SK-N-SH (cell line): ENCODE measurements at regions not wholly inside any gene's neighbourhood (a gene's known extent, or its start where the extent isn't known, plus 50 kb on each side); places are given as distances from the start of the nearest gene placed in this dataset.
A peak's percentile ranks its signal among the peaks of the same experiment; 100 is the strongest.

Experiments
- CTCF ChIA-PET: fragments of 300-600, 350-600 bp; formaldehyde crosslinking; extraction: SDS; loops from one replicate; lab custom pipeline; 2021; lab: Yijun Ruan, JAX
- POLR2A ChIA-PET: fragments of 350-600 bp; sonication (Branson Sonifier 250); formaldehyde crosslinking; extraction: SDS; loops from one replicate; lab custom pipeline; 2020; ENCODE audit warnings: antibody characterized with exemption, inconsistent platforms; lab: Yijun Ruan, JAX
- DNase-seq: peaks from one replicate; pipeline ENCODE4 v3.0.0; 2012
- H2AFZ ChIP-seq: fragments of 200-600 bp; sonication (generic); 2 replicates; pipeline ENCODE4 v1.8.1; 2016; ENCODE audit warnings: antibody characterized with exemption, mild to moderate bottlenecking, low read depth
- H3F3A ChIP-seq: fragments of 200-600 bp; sonication (generic); replicated peaks from 2 replicates; pipeline ENCODE3; 2016; ENCODE audit warnings: antibody characterized with exemption, mild to moderate bottlenecking; ENCODE audit not compliant: insufficient read depth
- H3K27ac ChIP-seq, 2 experiments: fragments of 200-500 bp in 1 of 2; fragments of 200-600 bp in 1 of 2; sonication (Bioruptor generic) in 1 of 2; sonication (generic), shearing (Covaris generic) in 1 of 2; 2 replicates each; pipeline versions ENCODE4 v1.5.1 to v1.6.1; 2014 to 2016; ENCODE audit warnings: low read depth in 2 of 2, inconsistent platforms in 1 of 2, low read length in 1 of 2, mild to moderate bottlenecking in 1 of 2, mixed read lengths in 1 of 2
- H3K27me3 ChIP-seq: fragments of 200-600 bp; sonication (generic), shearing (Covaris generic); 2 replicates; pipeline ENCODE4 v1.6.1; 2016; ENCODE audit warnings: mixed run types; ENCODE audit not compliant: insufficient read depth
- H3K36me3 ChIP-seq, 2 experiments: fragments of 200-500 bp in 1 of 2; fragments of 200-600 bp in 1 of 2; sonication (Bioruptor generic) in 1 of 2; sonication (generic) in 1 of 2; replicated peaks in 1 of 2; 2 replicates each; pipeline versions ENCODE3 to v1.5.1; 2014 to 2016; ENCODE audit warnings: low read length in 1 of 2, mild to moderate bottlenecking in 1 of 2; ENCODE audit not compliant: insufficient read depth in 2 of 2, control insufficient read depth in 1 of 2
- H3K4me1 ChIP-seq, 2 experiments: fragments of 200-500 bp in 1 of 2; fragments of 200-600 bp in 1 of 2; sonication (Bioruptor generic) in 1 of 2; sonication (generic), shearing (Covaris generic) in 1 of 2; 2 replicates each; pipeline versions ENCODE4 v1.5.1 to v1.6.1; 2014 to 2016; ENCODE audit warnings: low read depth in 1 of 2, low read length in 1 of 2, mixed run types in 1 of 2; ENCODE audit not compliant: insufficient read depth in 2 of 2, control insufficient read depth in 1 of 2
- H3K4me2 ChIP-seq: fragments of 200-600 bp; sonication (generic), shearing (Covaris generic); 2 replicates; pipeline ENCODE4 v1.6.1; 2017; ENCODE audit warnings: mixed run types
- H3K4me3 ChIP-seq, 2 experiments: fragments of 200-500 bp in 1 of 2; fragments of 200-600 bp in 1 of 2; sonication (Bioruptor generic) in 1 of 2; sonication (generic), shearing (Covaris generic) in 1 of 2; 2 replicates each; pipeline versions ENCODE4 v1.5.1 to v1.8.1; 2014 to 2016; ENCODE audit warnings: low read depth in 2 of 2, inconsistent platforms in 1 of 2, low read length in 1 of 2, mild to moderate bottlenecking in 1 of 2, mixed read lengths in 1 of 2, moderate library complexity in 1 of 2
- H3K79me2 ChIP-seq: fragments of 200-600 bp; sonication (generic); 2 replicates; pipeline ENCODE4 v1.8.1; 2017; ENCODE audit warnings: mild to moderate bottlenecking; ENCODE audit not compliant: insufficient read depth
- H3K9ac ChIP-seq: fragments of 200-600 bp; sonication (generic); 2 replicates; pipeline ENCODE4 v1.6.1; 2017; ENCODE audit warnings: mixed run types
- H3K9me2 ChIP-seq: fragments of 200-600 bp; sonication (generic); 2 replicates; pipeline ENCODE4 v1.6.1; 2017; ENCODE audit warnings: mixed run types
- H3K9me3 ChIP-seq: fragments of 200-600 bp; sonication (generic); 2 replicates; pipeline ENCODE4 v1.6.1; 2017; ENCODE audit warnings: mixed run types, mild to moderate bottlenecking, moderate library complexity
- H4K20me1 ChIP-seq: fragments of 200-600 bp; sonication (generic); 2 replicates; pipeline ENCODE4 v1.6.1; 2017; ENCODE audit warnings: mild to moderate bottlenecking, mixed run types; ENCODE audit not compliant: insufficient read depth
- CHD2 ChIP-seq: fragments of 150-350 bp; IDR thresholded peaks from 2 replicates; pipeline ENCODE4 v1.6.1; 2018; ENCODE audit warnings: low read length; ENCODE audit not compliant: partially characterized antibody
- CTCF ChIP-seq: fragments of 200-600 bp; sonication (generic); IDR thresholded peaks from 2 replicates; pipeline ENCODE4 v1.6.1; 2017; ENCODE audit warnings: antibody characterized with exemption, mild to moderate bottlenecking, moderate library complexity
- ELF1 ChIP-seq: IDR thresholded peaks from 2 replicates; pipeline ENCODE4 v1.4.0; 2012
- EP300 ChIP-seq, 2 experiments: IDR thresholded peaks; 2 replicates each; pipeline versions ENCODE4 v1.4.0 to v1.6.1; 2012; ENCODE audit warnings: borderline replicate concordance in 1 of 2, low read depth in 1 of 2, low read length in 1 of 2
- EZH2phosphoT487 ChIP-seq: fragments of 200-600 bp; sonication (generic); IDR thresholded peaks from 2 replicates; pipeline ENCODE4 v1.6.1; 2017; ENCODE audit warnings: low read depth, mixed run types, mild to moderate bottlenecking, antibody characterized with exemption, moderate library complexity, borderline replicate concordance
- FOSL2 ChIP-seq: IDR thresholded peaks from 2 replicates; pipeline ENCODE4 v1.4.0; 2012; ENCODE audit warnings: low read depth, mild to moderate bottlenecking, moderate library complexity, borderline replicate concordance
- FOXJ3 ChIP-seq: sonication (generic); formaldehyde crosslinking; IDR thresholded peaks from 2 replicates; pipeline ENCODE4 v1.5.1; 2020; ENCODE audit warnings: mild to moderate bottlenecking, missing genetic modification reagents
- FOXM1 ChIP-seq: IDR thresholded peaks from 2 replicates; pipeline ENCODE4 v1.4.0; 2012; ENCODE audit warnings: low read depth, mild to moderate bottlenecking
- GABPA ChIP-seq: IDR thresholded peaks from 2 replicates; pipeline ENCODE4 v1.4.0; 2012; ENCODE audit warnings: low read depth, mild to moderate bottlenecking
- IRF3 ChIP-seq: fragments of 150-350 bp; IDR thresholded peaks from 2 replicates; pipeline ENCODE4 v1.6.1; 2016; ENCODE audit warnings: mild to moderate bottlenecking, low read depth, low read length
- JUND ChIP-seq: IDR thresholded peaks from 2 replicates; pipeline ENCODE4 v1.4.0; 2012
- MXI1 ChIP-seq: IDR thresholded peaks from 2 replicates; pipeline ENCODE4 v1.6.1; 2012; ENCODE audit warnings: mild to moderate bottlenecking, low read depth, low read length, improper control_type of control experiment
- NFIC ChIP-seq: IDR thresholded peaks from 2 replicates; pipeline ENCODE4 v1.4.0; 2012; ENCODE audit warnings: borderline replicate concordance
- NRF1 ChIP-seq: IDR thresholded peaks from 2 replicates; pipeline ENCODE4 v1.6.1; 2012; ENCODE audit warnings: low read depth, mild to moderate bottlenecking, low read length
- PBX3 ChIP-seq: IDR thresholded peaks from 2 replicates; pipeline ENCODE4; 2012
- POLR2AphosphoS5 ChIP-seq: IDR thresholded peaks from 2 replicates; pipeline ENCODE4 v1.6.1; 2012; ENCODE audit warnings: low read depth, low read length
- RAD21 ChIP-seq: IDR thresholded peaks from 2 replicates; pipeline ENCODE4 v1.6.1; 2012; ENCODE audit warnings: mild to moderate bottlenecking, low read length
- RCOR1 ChIP-seq: fragments of 150-350 bp; IDR thresholded peaks from 2 replicates; pipeline ENCODE4 v1.6.1; 2017; ENCODE audit warnings: antibody characterized with exemption, low read length
- RFX5 ChIP-seq: IDR thresholded peaks from 2 replicates; pipeline ENCODE4 v1.6.1; 2012; ENCODE audit warnings: mild to moderate bottlenecking, improper control_type of control experiment, low read length
- RXRA ChIP-seq: IDR thresholded peaks from 2 replicates; pipeline ENCODE4 v1.4.0; 2012; ENCODE audit warnings: low read depth, mild to moderate bottlenecking, borderline replicate concordance
- SMC3 ChIP-seq: IDR thresholded peaks from 2 replicates; pipeline ENCODE4 v1.6.1; 2012; ENCODE audit warnings: low read depth, low read length, improper control_type of control experiment
- TAF1 ChIP-seq: IDR thresholded peaks from 2 replicates; pipeline ENCODE4 v1.6.1; 2012; ENCODE audit warnings: low read depth, mild to moderate bottlenecking, low read length, moderate library complexity, borderline replicate concordance
- TCF12 ChIP-seq: IDR thresholded peaks from 2 replicates; pipeline ENCODE4 v1.4.0; 2012
- TEAD4 ChIP-seq: IDR thresholded peaks from 2 replicates; pipeline ENCODE4 v1.4.0; 2012; ENCODE audit warnings: mild to moderate bottlenecking, borderline replicate concordance; ENCODE audit not compliant: insufficient read depth
- WGBS: methylation state at CpG from one replicate; pipeline ENCODE4 v1.1.6; 2017; ENCODE audit warnings: low lambda C conversion rate; 5-methylcytosine and 5-hydroxymethylcytosine counted together
- TF ChIP-seq, protein P1 (sequence below): IDR thresholded peaks from 2 replicates; pipeline ENCODE4 v1.4.0; 2012; ENCODE audit warnings: low read depth
- TF ChIP-seq, protein P2 (sequence below): IDR thresholded peaks from 2 replicates; pipeline ENCODE4 v1.4.0; 2012; ENCODE audit warnings: low read depth, borderline replicate concordance

GRCh38 chr5:108615216-108615615 lies 132.5 kb upstream of the FER start:
- Histone ChIP-seq H3K9me3 (no peaks in the 10 kb centered on the region), H4K20me1 (no peaks in the 10 kb centered on the region), H3K4me2 (no peak overlapping the region), H2AFZ (no peak overlapping the region), H3K79me2 (no peaks in the 10 kb centered on the region), H3K4me3 (no peak overlapping the region), H3K36me3 (no peaks in the 10 kb centered on the region), H3K27ac (no peak overlapping the region), H3K4me1 (no peaks in the 10 kb centered on the region; a peak in 1 of 4 replicates), H3F3A (no peaks in the 10 kb centered on the region), H3K9me2 (no peaks in the 10 kb centered on the region), H3K9ac (no peak overlapping the region), H3K27me3 (no peaks in the 10 kb centered on the region)
- ChIA-PET CTCF (interaction anchor here (1.7 kb wide), 1 partner anchor 27 kb away, joined by 7 read pairs; no protein-coding TSS in a partner anchor), POLR2A (no interaction called here)
- no peak for TF ChIP-seq RCOR1
- TF ChIP-seq NRF1, result no peak
- no peak for TF ChIP-seq CTCF
- TF ChIP-seq NFIC, result peak; percentile 36; the same call in 1 of the 2 replicates
- 29% methylated on average over 2 of the region's 2 CpGs for WGBS
- DNase-seq, result no peak

GRCh38 chr5:108607421-108607820 lies 140.3 kb upstream of the FER start:
- CTCF ChIA-PET, result interaction anchor here (0.9 kb wide), 1 partner anchor 35 kb away, joined by 3 read pairs; no protein-coding TSS in a partner anchor
- 8% methylated on average over 1 of the region's 1 CpG for WGBS
- TF ChIP-seq SMC3, result no peak
- TF ChIP-seq EZH2phosphoT487, result no peak
- no peak for TF ChIP-seq JUND
- TF ChIP-seq, protein P1, sequence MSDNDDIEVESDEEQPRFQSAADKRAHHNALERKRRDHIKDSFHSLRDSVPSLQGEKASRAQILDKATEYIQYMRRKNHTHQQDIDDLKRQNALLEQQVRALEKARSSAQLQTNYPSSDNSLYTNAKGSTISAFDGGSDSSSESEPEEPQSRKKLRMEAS, result no peak
- TF ChIP-seq IRF3, result no peak
- TF ChIP-seq FOXM1, result no peak
- no peak for TF ChIP-seq TAF1
- peak in 1 of 2 experiments; percentile 56; a peak in 1 of 4 replicates for TF ChIP-seq EP300 (IDR thresholded peaks at IDR 0.05; ENCODE audit: borderline replicate concordance in 1 of 2, low read depth in 1 of 2, low read length in 1 of 2)
- TF ChIP-seq FOXJ3 (CRISPR knock-in tag), result no peak
- TF ChIP-seq RXRA, result no peak
- TF ChIP-seq NRF1, result no peak
- TF ChIP-seq RAD21, result no peak
- TF ChIP-seq RFX5, result no peak
- no peak for TF ChIP-seq GABPA
- TF ChIP-seq RCOR1, result peak; percentile 55; the same call in 1 of the 2 replicates
- no peak for TF ChIP-seq POLR2AphosphoS5
- TF ChIP-seq, protein P2, sequence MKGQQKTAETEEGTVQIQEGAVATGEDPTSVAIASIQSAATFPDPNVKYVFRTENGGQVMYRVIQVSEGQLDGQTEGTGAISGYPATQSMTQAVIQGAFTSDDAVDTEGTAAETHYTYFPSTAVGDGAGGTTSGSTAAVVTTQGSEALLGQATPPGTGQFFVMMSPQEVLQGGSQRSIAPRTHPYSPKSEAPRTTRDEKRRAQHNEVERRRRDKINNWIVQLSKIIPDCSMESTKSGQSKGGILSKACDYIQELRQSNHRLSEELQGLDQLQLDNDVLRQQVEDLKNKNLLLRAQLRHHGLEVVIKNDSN, result no peak
- TF ChIP-seq TEAD4, result no peak
- TF ChIP-seq PBX3, result no peak
- TF ChIP-seq NFIC, result no peak
- TF ChIP-seq MXI1, result no peak
- no peak for TF ChIP-seq ELF1
- TF ChIP-seq TCF12, result no peak
- TF ChIP-seq CHD2, result peak; percentile 16
- no peak for TF ChIP-seq FOSL2

More at GRCh38 chr5:108607421-108607820, 140.3 kb upstream of the FER start:
- Histone ChIP-seq H3K4me1 (peaks cover 0 to 6% of the 10 kb centered on the region in 2 experiments; a peak in 2 of 4 replicates), H3F3A (no peaks in the 10 kb centered on the region), H3K36me3 (no peaks in the 10 kb centered on the region), H3K4me3 (no peak overlapping the region), H3K27me3 (no peaks in the 10 kb centered on the region), H2AFZ (no peak overlapping the region), H3K9ac (no peak overlapping the region), H3K9me2 (no peaks in the 10 kb centered on the region), H3K27ac (no peak overlapping the region), H4K20me1 (no peaks in the 10 kb centered on the region), H3K4me2 (no peak overlapping the region), H3K9me3 (no peaks in the 10 kb centered on the region), H3K79me2 (no peaks in the 10 kb centered on the region)
- POLR2A ChIA-PET, result interaction anchor here (0.7 kb wide), 1 partner anchor 858 kb away, joined by 3 read pairs; no protein-coding TSS in a partner anchor
- DNase-seq, result peak; percentile 60
